22Rv1 (cell line): ENCODE measurements at regions not wholly inside any gene's neighbourhood (a gene's known extent, or its start where the extent isn't known, plus 50 kb on each side); places are given as distances from the start of the nearest gene placed in this dataset.

Source experiments
- CTCF ChIP-seq: fragments of 450-650 bp; IDR thresholded peaks from 2 replicates; pipeline ENCODE4 v1.5.1; 2017; ENCODE audit warnings: mild to moderate bottlenecking
- ZFX ChIP-seq: fragments of 450-650 bp; IDR thresholded peaks from 2 replicates; pipeline ENCODE4 v1.6.1; 2017; ENCODE audit warnings: antibody characterized with exemption, borderline replicate concordance

DNA sequence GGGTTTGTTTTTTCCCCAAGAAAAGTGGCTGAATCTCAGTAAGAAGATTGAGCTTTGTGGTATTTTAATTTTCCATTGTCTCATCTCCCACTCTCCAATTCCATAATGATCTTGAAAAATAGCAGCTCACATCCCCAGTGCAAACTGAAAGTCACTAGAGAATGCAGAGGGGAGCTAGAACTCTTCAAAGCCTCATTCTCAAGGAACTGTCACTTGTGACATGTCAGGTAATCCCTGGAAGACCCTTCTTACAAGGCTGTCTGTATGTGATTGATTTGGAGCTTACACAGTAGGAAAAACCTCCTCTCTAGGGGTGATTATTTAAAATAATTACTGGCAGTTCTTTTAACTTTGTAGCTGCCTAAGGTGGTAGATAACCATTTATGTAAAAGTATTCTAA, 420.4 kb downstream of the CDH26 start:
- TF ChIP-seq CTCF = no peak
- TF ChIP-seq ZFX = no peak
